ENCODE measurements at regions not wholly inside any gene's neighbourhood (a gene's known extent, or its start where the extent isn't known, plus 50 kb on each side); places are given as distances from the start of the nearest gene placed in this dataset.

DNA sequence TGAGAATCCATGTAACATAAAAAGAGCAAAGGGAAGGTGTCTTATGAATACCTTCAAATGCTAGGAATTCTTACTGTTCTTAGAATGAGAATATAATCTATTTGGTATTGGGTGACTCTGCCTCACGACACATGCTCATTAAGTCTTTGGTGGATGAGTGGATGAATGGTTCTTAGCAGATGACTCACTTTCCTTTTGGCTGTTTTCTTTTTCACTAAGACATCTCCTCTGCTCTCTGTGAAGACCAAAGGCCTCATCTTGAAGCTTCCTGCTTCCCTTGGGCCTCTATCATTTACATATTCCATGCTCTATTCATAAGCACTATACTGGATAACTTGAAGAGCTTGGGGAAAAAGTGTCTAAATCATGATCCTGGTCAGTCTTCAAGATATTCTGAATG is 468.1 kb downstream of the SPATA31D1 start:
- no peak overlapping the region for H2AFZ ChIP-seq (ENCODE audit: low read depth, low read length, severe bottlenecking)
- no peak overlapping the region for H3K27ac ChIP-seq (ENCODE audit: low read depth, low read length)
- no peaks in the 10 kb centered on the region for H3K36me3 ChIP-seq (ENCODE audit: low read length)

GRCh38 chr9:82457298-82457697 is 468.7 kb downstream of the SPATA31D1 start:
- H3K4me3 ChIP-seq (ENCODE audit: insufficient read depth, low read length, poor library complexity, severe bottlenecking) = no peak overlapping the region
- H3K9me2 ChIP-seq (replicated peaks; ENCODE audit: insufficient read depth, low read length) = no peaks in the 10 kb centered on the region
- no peak overlapping the region for H3K9ac ChIP-seq (ENCODE audit: low read length)
- no peak overlapping the region for H2AFZ ChIP-seq (ENCODE audit: low read depth, low read length, severe bottlenecking)
- H3K4me2 ChIP-seq (ENCODE audit: low read depth, low read length, poor library complexity, severe bottlenecking) = no peak overlapping the region
- no peaks in the 10 kb centered on the region for H3K36me3 ChIP-seq (ENCODE audit: low read length)
- no peak overlapping the region for H3K27ac ChIP-seq (ENCODE audit: low read depth, low read length)
- H3K79me2 ChIP-seq (ENCODE audit: insufficient read depth, low read length) = no peaks in the 10 kb centered on the region
- no peaks in the 10 kb centered on the region for H3K27me3 ChIP-seq (ENCODE audit: low read length)
- no peak for TF ChIP-seq EZH2phosphoT487 (conservative IDR thresholded peaks at IDR 0.05; ENCODE audit: low read length)
- TF ChIP-seq, protein P1, sequence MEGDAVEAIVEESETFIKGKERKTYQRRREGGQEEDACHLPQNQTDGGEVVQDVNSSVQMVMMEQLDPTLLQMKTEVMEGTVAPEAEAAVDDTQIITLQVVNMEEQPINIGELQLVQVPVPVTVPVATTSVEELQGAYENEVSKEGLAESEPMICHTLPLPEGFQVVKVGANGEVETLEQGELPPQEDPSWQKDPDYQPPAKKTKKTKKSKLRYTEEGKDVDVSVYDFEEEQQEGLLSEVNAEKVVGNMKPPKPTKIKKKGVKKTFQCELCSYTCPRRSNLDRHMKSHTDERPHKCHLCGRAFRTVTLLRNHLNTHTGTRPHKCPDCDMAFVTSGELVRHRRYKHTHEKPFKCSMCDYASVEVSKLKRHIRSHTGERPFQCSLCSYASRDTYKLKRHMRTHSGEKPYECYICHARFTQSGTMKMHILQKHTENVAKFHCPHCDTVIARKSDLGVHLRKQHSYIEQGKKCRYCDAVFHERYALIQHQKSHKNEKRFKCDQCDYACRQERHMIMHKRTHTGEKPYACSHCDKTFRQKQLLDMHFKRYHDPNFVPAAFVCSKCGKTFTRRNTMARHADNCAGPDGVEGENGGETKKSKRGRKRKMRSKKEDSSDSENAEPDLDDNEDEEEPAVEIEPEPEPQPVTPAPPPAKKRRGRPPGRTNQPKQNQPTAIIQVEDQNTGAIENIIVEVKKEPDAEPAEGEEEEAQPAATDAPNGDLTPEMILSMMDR (IDR thresholded peaks at IDR 0.05; ENCODE audit: insufficient read depth, low read length, poor library complexity, severe bottlenecking) = no peak
- no peaks in the 10 kb centered on the region for H3F3A ChIP-seq (ENCODE audit: insufficient read depth)
- H4K20me1 ChIP-seq (ENCODE audit: low read depth, low read length) = no peaks in the 10 kb centered on the region
- H3K9me3 ChIP-seq (ENCODE audit: insufficient read depth, low read length) = no peaks in the 10 kb centered on the region

More for the DNA sequence above, 468.1 kb downstream of the SPATA31D1 start:
- Histone ChIP-seq H3K9me3 (ENCODE audit: insufficient read depth, low read length) (no peaks in the 10 kb centered on the region), H4K20me1 (ENCODE audit: low read depth, low read length) (no peaks in the 10 kb centered on the region), H3K9me2 (replicated peaks; ENCODE audit: insufficient read depth, low read length) (no peaks in the 10 kb centered on the region), H3F3A (ENCODE audit: insufficient read depth) (no peaks in the 10 kb centered on the region), H3K79me2 (ENCODE audit: insufficient read depth, low read length) (no peaks in the 10 kb centered on the region), H3K4me2 (ENCODE audit: low read depth, low read length, poor library complexity, severe bottlenecking) (no peak overlapping the region), H3K9ac (ENCODE audit: low read length) (no peak overlapping the region), H3K27me3 (ENCODE audit: low read length) (no peaks in the 10 kb centered on the region), H3K4me3 (ENCODE audit: insufficient read depth, low read length, poor library complexity, severe bottlenecking) (no peak overlapping the region)
- TF ChIP-seq, protein P1 (IDR thresholded peaks at IDR 0.05; ENCODE audit: insufficient read depth, low read length, poor library complexity, severe bottlenecking) = no peak
- no peak for TF ChIP-seq EZH2phosphoT487 (conservative IDR thresholded peaks at IDR 0.05; ENCODE audit: low read length)

DNA sequence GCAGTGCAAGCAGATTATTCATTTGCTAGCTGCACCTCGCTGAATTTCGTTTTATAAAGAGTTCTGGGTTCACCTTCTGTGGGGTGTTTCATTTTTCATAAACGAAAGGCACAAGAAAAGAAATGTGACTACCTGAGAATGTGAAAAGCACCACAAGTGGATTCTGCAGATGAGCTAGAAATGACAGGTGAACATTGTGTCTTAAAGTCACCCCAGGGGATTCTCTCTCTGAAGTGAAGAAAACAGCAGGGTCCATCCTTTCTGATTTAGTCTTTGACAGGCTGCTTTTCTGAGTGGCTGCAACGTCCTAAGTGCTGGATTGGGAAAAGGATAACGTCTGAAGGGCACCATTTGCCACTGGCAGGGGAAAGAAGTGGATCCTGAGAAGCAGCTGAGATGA is 469.3 kb downstream of the SPATA31D1 start:
- H3K27me3 ChIP-seq (ENCODE audit: low read length) = no peaks in the 10 kb centered on the region
- no peaks in the 10 kb centered on the region for H4K20me1 ChIP-seq (ENCODE audit: low read depth, low read length)
- no peaks in the 10 kb centered on the region for H3F3A ChIP-seq (ENCODE audit: insufficient read depth)
- H2AFZ ChIP-seq (ENCODE audit: low read depth, low read length, severe bottlenecking) = no peak overlapping the region
- no peaks in the 10 kb centered on the region for H3K9me2 ChIP-seq (replicated peaks; ENCODE audit: insufficient read depth, low read length)
- H3K9me3 ChIP-seq (ENCODE audit: insufficient read depth, low read length) = no peaks in the 10 kb centered on the region
- no peak overlapping the region for H3K4me2 ChIP-seq (ENCODE audit: low read depth, low read length, poor library complexity, severe bottlenecking)
- TF ChIP-seq EZH2phosphoT487 (conservative IDR thresholded peaks at IDR 0.05; ENCODE audit: low read length) = no peak
- TF ChIP-seq, protein P1 (IDR thresholded peaks at IDR 0.05; ENCODE audit: insufficient read depth, low read length, poor library complexity, severe bottlenecking) = no peak
- no peak overlapping the region for H3K9ac ChIP-seq (ENCODE audit: low read length)
- H3K36me3 ChIP-seq (ENCODE audit: low read length) = no peaks in the 10 kb centered on the region
- no peak overlapping the region for H3K4me3 ChIP-seq (ENCODE audit: insufficient read depth, low read length, poor library complexity, severe bottlenecking)
- H3K79me2 ChIP-seq (ENCODE audit: insufficient read depth, low read length) = no peaks in the 10 kb centered on the region
- no peak overlapping the region for H3K27ac ChIP-seq (ENCODE audit: low read depth, low read length)
